22Rv1 (cell line): ENCODE measurements at regions not wholly inside any gene's neighbourhood (a gene's known extent, or its start where the extent isn't known, plus 50 kb on each side); places are given as distances from the start of the nearest gene placed in this dataset.

Experiments used
- CTCF ChIP-seq: fragments of 450-650 bp; IDR thresholded peaks from 2 replicates; pipeline ENCODE4 v1.5.1; 2017; ENCODE audit warnings: mild to moderate bottlenecking
- ZFX ChIP-seq: fragments of 450-650 bp; IDR thresholded peaks from 2 replicates; pipeline ENCODE4 v1.6.1; 2017; ENCODE audit warnings: antibody characterized with exemption, borderline replicate concordance

GRCh38 chrX:131862321-131862720 is 160.8 kb upstream of the STK26 start:
- TF ChIP-seq CTCF (no peak), ZFX (no peak)
